ENCODE measurements at regions not wholly inside any gene's neighbourhood (a gene's known extent, or its start where the extent isn't known, plus 50 kb on each side); places are given as distances from the start of the nearest gene placed in this dataset.

- H3K4me1 ChIP-seq, result no peaks in the 10 kb centered on the region
- H3K27ac ChIP-seq, result no peak overlapping the region
- no peaks in the 10 kb centered on the region for H3K36me3 ChIP-seq
- H3K4me3 ChIP-seq, result no peak overlapping the region
- no peak for ATAC-seq
- H3K9me3 ChIP-seq, result no peaks in the 10 kb centered on the region
- TF ChIP-seq CTCF (IDR thresholded peaks at IDR 0.05), result no peak
- DNase-seq, result no peak
- intact Hi-C loops (cut with DNase I), result no loop called here
- no peaks in the 10 kb centered on the region for H3K27me3 ChIP-seq
Measured at GRCh38 chr6:92188016-92188415, 1231.3 kb downstream of the EPHA7 start.

DNA sequence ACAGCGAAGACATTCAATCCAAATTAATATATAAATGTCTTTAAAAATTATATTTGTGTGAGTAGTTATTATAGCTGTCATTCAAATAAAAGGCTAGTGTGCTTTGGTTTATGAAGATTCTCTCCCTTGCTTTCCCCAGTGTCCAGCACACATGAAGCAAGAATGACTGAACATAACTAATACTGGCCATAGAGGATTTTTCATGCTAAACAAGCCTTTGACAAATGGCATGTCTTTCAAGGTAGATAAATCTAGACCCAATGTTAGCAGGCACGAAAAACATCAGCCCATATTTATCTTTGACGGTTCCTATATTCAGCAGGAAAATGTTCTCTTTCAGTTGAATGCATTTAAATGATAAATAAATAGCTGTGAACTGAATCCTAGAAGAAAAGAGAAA lies 1234.4 kb downstream of the EPHA7 start:
- Histone ChIP-seq H3K36me3 (no peaks in the 10 kb centered on the region), H3K27me3 (no peaks in the 10 kb centered on the region), H3K9me3 (no peaks in the 10 kb centered on the region), H3K4me1 (no peaks in the 10 kb centered on the region), H3K27ac (no peak overlapping the region), H3K4me3 (no peak overlapping the region)
- DNase-seq (no peak), ATAC-seq (no peak)
- intact Hi-C loops (cut with DNase I), result no loop called here
- TF ChIP-seq CTCF (IDR thresholded peaks at IDR 0.05), result no peak

- no peak overlapping the region for H3K4me3 ChIP-seq
- no peak overlapping the region for H3K27ac ChIP-seq
- no peak for ATAC-seq
- no peaks in the 10 kb centered on the region for H3K9me3 ChIP-seq
- DNase-seq, result no peak
- H3K36me3 ChIP-seq, result no peaks in the 10 kb centered on the region
- intact Hi-C loops (cut with DNase I), result no loop called here
- H3K4me1 ChIP-seq, result no peaks in the 10 kb centered on the region
- no peak for TF ChIP-seq CTCF (IDR thresholded peaks at IDR 0.05)
- no peaks in the 10 kb centered on the region for H3K27me3 ChIP-seq
Measured at GRCh38 chr6:92181347-92181746, 1238.0 kb downstream of the EPHA7 start.

DNA sequence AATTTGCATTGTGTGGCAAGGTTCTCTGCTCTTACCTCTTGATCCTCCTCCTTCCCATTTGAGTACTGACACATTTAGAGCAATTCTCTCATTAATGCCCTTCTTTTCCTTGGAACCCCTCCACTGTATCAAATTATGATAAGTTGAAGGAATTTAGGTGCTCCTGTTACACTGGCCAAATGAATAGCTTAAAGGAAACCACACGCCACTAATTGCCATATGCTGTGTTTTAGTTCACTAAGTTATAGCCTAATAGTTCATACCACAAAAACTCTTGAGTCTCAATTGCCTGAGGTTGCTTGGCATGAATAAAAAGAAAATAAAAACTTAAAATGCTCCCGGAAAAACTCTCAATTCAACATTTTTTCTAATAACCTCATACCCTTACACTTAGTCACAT lies 1239.3 kb downstream of the EPHA7 start:
- Histone ChIP-seq H3K4me3 (no peak overlapping the region), H3K27me3 (no peaks in the 10 kb centered on the region), H3K9me3 (no peaks in the 10 kb centered on the region), H3K4me1 (no peaks in the 10 kb centered on the region), H3K36me3 (no peaks in the 10 kb centered on the region), H3K27ac (no peak overlapping the region)
- ATAC-seq, result no peak
- no peak for DNase-seq
- intact Hi-C loops (cut with DNase I), result no loop called here
- no peak for TF ChIP-seq CTCF (IDR thresholded peaks at IDR 0.05)

DNA sequence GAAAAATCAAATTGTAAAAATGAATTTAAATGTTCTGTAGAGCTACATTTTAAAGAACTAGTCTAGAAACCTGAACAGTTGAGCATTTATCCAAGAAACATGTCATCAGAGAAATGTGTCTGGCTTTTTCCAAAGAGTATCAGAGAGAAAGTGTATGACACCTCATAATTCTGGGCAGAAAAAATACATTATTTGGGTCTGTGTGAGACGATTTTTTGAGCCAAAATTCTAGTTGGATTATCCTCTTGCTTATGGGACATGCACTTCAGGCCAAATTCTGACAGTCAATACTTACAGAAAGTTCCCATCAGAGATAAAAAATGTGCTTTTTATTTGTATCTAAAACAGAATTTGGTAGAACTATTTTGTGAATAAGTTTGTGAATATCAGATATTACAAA lies 1242.7 kb downstream of the EPHA7 start:
- Histone ChIP-seq H3K27ac (no peak overlapping the region), H3K27me3 (no peaks in the 10 kb centered on the region), H3K9me3 (no peaks in the 10 kb centered on the region), H3K4me1 (no peaks in the 10 kb centered on the region), H3K36me3 (no peaks in the 10 kb centered on the region), H3K4me3 (no peak overlapping the region)
- no peak for ATAC-seq
- TF ChIP-seq CTCF (IDR thresholded peaks at IDR 0.05), result no peak
- DNase-seq, result no peak
- intact Hi-C loops (cut with DNase I), result no loop called here

DNA sequence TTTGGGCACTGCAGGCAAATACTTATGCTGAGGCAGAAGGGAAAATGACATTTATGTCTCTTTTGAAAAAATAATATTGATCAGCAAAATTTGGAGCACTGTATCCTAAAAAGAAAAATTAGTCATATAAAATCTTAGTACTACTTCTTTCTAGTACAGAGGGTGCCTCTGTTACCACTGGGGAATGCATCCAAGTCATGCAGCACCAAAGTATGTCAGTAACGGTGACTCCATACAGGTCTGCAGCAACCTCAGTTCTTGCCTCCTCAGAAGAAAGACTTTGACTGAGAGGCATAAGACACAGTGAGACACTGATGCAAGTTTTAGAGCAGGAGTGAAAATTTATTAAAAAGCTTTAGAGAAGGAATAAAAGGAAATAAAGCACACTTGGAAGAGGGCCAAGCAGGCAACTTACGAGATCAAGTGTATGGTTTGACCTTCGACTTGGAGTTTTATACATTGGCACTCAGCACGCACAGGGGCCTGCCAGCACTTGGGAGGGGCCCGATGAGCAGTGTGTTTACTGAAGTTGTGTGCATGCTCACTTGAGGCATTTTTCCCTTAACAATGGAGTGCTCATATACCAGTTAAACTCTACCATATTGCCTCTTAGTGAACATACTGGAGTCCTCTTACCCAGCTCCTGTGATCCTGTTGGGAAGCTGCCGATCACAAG lies 1244.8 kb downstream of the EPHA7 start:
- H3K27ac ChIP-seq, result no peak overlapping the region
- no peaks in the 10 kb centered on the region for H3K36me3 ChIP-seq
- H3K4me3 ChIP-seq, result no peak overlapping the region
- no peak for TF ChIP-seq CTCF (IDR thresholded peaks at IDR 0.05)
- ATAC-seq, result no peak
- peak; percentile 21 for DNase-seq
- no peaks in the 10 kb centered on the region for H3K4me1 ChIP-seq
- intact Hi-C loops (cut with DNase I), result no loop called here
- H3K27me3 ChIP-seq, result no peaks in the 10 kb centered on the region
- no peaks in the 10 kb centered on the region for H3K9me3 ChIP-seq

Measured in upper lobe of right lung (tissue), 1 donor.